GM23338 (cell line): ENCODE measurements at regions not wholly inside any gene's neighbourhood (a gene's known extent, or its start where the extent isn't known, plus 50 kb on each side); places are given as distances from the start of the nearest gene placed in this dataset.

ENCODE experiments used
- CREB1 ChIP-seq: fragments of 250-450 bp; sonication (Bioruptor Pico); IDR thresholded peaks from 2 replicates; pipeline ENCODE4 v1.5.0; 2020; ENCODE audit warnings: low read depth, mild to moderate bottlenecking, moderate library complexity
- EZH2 ChIP-seq: fragments of 200-600 bp; sonication (generic); IDR thresholded peaks from one replicate; pipeline ENCODE4 v1.8.0; 2017; ENCODE audit warnings: antibody characterized with exemption, mild to moderate bottlenecking, low read depth; ENCODE audit not compliant: unreplicated experiment
- EZH2phosphoT487 ChIP-seq: fragments of 200-600 bp; sonication (generic); IDR thresholded peaks from one replicate; pipeline ENCODE4 v1.8.1; 2018; ENCODE audit warnings: antibody characterized with exemption; ENCODE audit not compliant: unreplicated experiment
- JUNB ChIP-seq: IDR thresholded peaks from one replicate; pipeline ENCODE4 v1.6.1; 2016; ENCODE audit warnings: antibody characterized with exemption; ENCODE audit not compliant: unreplicated experiment
- NANOG ChIP-seq: IDR thresholded peaks from 2 replicates; pipeline ENCODE4 v1.6.1; 2016; ENCODE audit warnings: antibody characterized with exemption, borderline replicate concordance
- POLR2AphosphoS5 ChIP-seq: IDR thresholded peaks from 2 replicates; pipeline ENCODE4 v1.6.1; 2016; ENCODE audit warnings: antibody characterized with exemption, low read depth
- STAT1 ChIP-seq: IDR thresholded peaks from one replicate; pipeline ENCODE4 v1.6.1; 2016; ENCODE audit warnings: antibody characterized with exemption; ENCODE audit not compliant: unreplicated experiment
- ZNF114 ChIP-seq: fragments of 250-450 bp; sonication (Bioruptor Pico); IDR thresholded peaks from 2 replicates; pipeline ENCODE4 v1.5.0; 2020; ENCODE audit warnings: mild to moderate bottlenecking, moderate library complexity
- ZNF331 ChIP-seq: fragments of 250-450 bp; sonication (Bioruptor Pico); IDR thresholded peaks from 2 replicates; pipeline ENCODE4 v1.5.0; 2020; ENCODE audit warnings: low read depth, mild to moderate bottlenecking, moderate library complexity
- TF ChIP-seq, protein P1 (sequence below), 2 experiments: fragments of 200-600 bp in 1 of 2; sonication (generic) in 1 of 2; conservative IDR thresholded peaks; 2 replicates each; pipeline versions ENCODE4 v1.5.1 to v1.6.1; 2016 to 2017; ENCODE audit warnings: antibody characterized with exemption in 2 of 2, low read depth in 2 of 2, mild to moderate bottlenecking in 2 of 2, moderate library complexity in 1 of 2
- TF ChIP-seq, protein P2 (sequence below): IDR thresholded peaks from one replicate; pipeline ENCODE4 v1.6.1; 2018; ENCODE audit warnings: antibody characterized with exemption; ENCODE audit not compliant: unreplicated experiment
- TF ChIP-seq, protein P3 (sequence below): IDR thresholded peaks from 2 replicates; pipeline ENCODE4 v1.6.1; 2016; ENCODE audit warnings: antibody characterized with exemption
- TF ChIP-seq, protein P4 (sequence below): fragments of 250-450 bp; sonication (Bioruptor Pico); IDR thresholded peaks from 2 replicates; pipeline ENCODE4 v1.5.0; 2020; ENCODE audit warnings: mild to moderate bottlenecking, moderate library complexity

DNA sequence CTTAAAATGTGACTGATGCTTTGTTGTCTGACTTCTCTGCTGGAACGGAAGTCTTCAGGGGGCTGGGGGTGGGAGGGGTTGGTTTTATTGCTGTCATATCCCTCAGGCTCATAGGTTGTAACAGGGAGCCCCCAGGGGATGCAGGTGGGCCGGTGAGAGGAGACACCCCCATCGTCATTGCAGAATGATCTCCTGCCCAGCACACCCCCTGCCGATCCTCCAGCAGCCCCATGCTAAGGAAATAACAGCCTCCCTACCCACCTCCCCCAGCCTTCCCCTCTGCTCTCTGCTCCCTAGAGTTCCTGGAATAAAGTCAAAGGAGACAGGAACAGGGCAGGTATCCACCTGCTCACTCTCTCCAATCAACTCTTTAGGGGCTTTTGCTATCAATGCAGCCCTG lies 270.1 kb upstream of the TNRC6C start:
- TF ChIP-seq, protein P1, sequence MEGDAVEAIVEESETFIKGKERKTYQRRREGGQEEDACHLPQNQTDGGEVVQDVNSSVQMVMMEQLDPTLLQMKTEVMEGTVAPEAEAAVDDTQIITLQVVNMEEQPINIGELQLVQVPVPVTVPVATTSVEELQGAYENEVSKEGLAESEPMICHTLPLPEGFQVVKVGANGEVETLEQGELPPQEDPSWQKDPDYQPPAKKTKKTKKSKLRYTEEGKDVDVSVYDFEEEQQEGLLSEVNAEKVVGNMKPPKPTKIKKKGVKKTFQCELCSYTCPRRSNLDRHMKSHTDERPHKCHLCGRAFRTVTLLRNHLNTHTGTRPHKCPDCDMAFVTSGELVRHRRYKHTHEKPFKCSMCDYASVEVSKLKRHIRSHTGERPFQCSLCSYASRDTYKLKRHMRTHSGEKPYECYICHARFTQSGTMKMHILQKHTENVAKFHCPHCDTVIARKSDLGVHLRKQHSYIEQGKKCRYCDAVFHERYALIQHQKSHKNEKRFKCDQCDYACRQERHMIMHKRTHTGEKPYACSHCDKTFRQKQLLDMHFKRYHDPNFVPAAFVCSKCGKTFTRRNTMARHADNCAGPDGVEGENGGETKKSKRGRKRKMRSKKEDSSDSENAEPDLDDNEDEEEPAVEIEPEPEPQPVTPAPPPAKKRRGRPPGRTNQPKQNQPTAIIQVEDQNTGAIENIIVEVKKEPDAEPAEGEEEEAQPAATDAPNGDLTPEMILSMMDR (conservative IDR thresholded peaks at IDR 0.05; ENCODE audit: low read depth in 2 of 2) = no peak
- TF ChIP-seq EZH2phosphoT487 = no peak
- no peak for TF ChIP-seq EZH2
- TF ChIP-seq CREB1 (CRISPR knock-in tag) = no peak
- TF ChIP-seq, protein P2, sequence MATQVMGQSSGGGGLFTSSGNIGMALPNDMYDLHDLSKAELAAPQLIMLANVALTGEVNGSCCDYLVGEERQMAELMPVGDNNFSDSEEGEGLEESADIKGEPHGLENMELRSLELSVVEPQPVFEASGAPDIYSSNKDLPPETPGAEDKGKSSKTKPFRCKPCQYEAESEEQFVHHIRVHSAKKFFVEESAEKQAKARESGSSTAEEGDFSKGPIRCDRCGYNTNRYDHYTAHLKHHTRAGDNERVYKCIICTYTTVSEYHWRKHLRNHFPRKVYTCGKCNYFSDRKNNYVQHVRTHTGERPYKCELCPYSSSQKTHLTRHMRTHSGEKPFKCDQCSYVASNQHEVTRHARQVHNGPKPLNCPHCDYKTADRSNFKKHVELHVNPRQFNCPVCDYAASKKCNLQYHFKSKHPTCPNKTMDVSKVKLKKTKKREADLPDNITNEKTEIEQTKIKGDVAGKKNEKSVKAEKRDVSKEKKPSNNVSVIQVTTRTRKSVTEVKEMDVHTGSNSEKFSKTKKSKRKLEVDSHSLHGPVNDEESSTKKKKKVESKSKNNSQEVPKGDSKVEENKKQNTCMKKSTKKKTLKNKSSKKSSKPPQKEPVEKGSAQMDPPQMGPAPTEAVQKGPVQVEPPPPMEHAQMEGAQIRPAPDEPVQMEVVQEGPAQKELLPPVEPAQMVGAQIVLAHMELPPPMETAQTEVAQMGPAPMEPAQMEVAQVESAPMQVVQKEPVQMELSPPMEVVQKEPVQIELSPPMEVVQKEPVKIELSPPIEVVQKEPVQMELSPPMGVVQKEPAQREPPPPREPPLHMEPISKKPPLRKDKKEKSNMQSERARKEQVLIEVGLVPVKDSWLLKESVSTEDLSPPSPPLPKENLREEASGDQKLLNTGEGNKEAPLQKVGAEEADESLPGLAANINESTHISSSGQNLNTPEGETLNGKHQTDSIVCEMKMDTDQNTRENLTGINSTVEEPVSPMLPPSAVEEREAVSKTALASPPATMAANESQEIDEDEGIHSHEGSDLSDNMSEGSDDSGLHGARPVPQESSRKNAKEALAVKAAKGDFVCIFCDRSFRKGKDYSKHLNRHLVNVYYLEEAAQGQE = no peak
- no peak for TF ChIP-seq POLR2AphosphoS5
- TF ChIP-seq JUNB = no peak
- TF ChIP-seq, protein P3, sequence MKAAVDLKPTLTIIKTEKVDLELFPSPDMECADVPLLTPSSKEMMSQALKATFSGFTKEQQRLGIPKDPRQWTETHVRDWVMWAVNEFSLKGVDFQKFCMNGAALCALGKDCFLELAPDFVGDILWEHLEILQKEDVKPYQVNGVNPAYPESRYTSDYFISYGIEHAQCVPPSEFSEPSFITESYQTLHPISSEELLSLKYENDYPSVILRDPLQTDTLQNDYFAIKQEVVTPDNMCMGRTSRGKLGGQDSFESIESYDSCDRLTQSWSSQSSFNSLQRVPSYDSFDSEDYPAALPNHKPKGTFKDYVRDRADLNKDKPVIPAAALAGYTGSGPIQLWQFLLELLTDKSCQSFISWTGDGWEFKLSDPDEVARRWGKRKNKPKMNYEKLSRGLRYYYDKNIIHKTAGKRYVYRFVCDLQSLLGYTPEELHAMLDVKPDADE = no peak
- TF ChIP-seq ZNF114 = no peak
- TF ChIP-seq NANOG = no peak
- TF ChIP-seq ZNF331 (CRISPR knock-in tag) = no peak
- TF ChIP-seq STAT1 = no peak
- TF ChIP-seq, protein P4, sequence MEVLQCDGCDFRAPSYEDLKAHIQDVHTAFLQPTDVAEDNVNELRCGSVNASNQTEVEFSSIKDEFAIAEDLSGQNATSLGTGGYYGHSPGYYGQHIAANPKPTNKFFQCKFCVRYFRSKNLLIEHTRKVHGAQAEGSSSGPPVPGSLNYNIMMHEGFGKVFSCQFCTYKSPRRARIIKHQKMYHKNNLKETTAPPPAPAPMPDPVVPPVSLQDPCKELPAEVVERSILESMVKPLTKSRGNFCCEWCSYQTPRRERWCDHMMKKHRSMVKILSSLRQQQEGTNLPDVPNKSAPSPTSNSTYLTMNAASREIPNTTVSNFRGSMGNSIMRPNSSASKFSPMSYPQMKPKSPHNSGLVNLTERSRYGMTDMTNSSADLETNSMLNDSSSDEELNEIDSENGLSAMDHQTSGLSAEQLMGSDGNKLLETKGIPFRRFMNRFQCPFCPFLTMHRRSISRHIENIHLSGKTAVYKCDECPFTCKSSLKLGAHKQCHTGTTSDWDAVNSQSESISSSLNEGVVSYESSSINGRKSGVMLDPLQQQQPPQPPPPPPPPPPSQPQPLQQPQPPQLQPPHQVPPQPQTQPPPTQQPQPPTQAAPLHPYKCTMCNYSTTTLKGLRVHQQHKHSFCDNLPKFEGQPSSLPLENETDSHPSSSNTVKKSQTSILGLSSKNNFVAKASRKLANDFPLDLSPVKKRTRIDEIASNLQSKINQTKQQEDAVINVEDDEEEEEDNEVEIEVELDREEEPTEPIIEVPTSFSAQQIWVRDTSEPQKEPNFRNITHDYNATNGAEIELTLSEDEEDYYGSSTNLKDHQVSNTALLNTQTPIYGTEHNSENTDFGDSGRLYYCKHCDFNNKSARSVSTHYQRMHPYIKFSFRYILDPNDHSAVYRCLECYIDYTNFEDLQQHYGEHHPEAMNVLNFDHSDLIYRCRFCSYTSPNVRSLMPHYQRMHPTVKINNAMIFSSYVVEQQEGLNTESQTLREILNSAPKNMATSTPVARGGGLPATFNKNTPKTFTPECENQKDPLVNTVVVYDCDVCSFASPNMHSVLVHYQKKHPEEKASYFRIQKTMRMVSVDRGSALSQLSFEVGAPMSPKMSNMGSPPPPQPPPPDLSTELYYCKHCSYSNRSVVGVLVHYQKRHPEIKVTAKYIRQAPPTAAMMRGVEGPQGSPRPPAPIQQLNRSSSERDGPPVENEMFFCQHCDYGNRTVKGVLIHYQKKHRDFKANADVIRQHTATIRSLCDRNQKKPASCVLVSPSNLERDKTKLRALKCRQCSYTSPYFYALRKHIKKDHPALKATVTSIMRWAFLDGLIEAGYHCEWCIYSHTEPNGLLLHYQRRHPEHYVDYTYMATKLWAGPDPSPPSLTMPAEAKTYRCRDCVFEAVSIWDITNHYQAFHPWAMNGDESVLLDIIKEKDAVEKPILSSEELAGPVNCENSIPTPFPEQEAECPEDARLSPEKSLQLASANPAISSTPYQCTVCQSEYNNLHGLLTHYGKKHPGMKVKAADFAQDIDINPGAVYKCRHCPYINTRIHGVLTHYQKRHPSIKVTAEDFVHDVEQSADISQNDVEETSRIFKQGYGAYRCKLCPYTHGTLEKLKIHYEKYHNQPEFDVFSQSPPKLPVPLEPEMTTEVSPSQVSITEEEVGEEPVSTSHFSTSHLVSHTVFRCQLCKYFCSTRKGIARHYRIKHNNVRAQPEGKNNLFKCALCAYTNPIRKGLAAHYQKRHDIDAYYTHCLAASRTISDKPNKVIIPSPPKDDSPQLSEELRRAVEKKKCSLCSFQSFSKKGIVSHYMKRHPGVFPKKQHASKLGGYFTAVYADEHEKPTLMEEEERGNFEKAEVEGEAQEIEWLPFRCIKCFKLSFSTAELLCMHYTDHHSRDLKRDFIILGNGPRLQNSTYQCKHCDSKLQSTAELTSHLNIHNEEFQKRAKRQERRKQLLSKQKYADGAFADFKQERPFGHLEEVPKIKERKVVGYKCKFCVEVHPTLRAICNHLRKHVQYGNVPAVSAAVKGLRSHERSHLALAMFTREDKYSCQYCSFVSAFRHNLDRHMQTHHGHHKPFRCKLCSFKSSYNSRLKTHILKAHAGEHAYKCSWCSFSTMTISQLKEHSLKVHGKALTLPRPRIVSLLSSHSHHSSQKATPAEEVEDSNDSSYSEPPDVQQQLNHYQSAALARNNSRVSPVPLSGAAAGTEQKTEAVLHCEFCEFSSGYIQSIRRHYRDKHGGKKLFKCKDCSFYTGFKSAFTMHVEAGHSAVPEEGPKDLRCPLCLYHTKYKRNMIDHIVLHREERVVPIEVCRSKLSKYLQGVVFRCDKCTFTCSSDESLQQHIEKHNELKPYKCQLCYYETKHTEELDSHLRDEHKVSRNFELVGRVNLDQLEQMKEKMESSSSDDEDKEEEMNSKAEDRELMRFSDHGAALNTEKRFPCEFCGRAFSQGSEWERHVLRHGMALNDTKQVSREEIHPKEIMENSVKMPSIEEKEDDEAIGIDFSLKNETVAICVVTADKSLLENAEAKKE (CRISPR knock-in tag) = no peak
